AG09319 (cell line): ENCODE measurements at regions not wholly inside any gene's neighbourhood (a gene's known extent, or its start where the extent isn't known, plus 50 kb on each side); places are given as distances from the start of the nearest gene placed in this dataset.
"Not testable (repeated sequence)": the region's sequence is repeated elsewhere in the genome, so short reads cannot be mapped to it uniquely, and the experiment has no call there.

Source experiments
- DNase-seq: peaks from one replicate; pipeline ENCODE4 v3.0.0-alpha.2; 2010; ENCODE audit warnings: low read depth; ENCODE audit errors: extremely low read depth
- CTCF ChIP-seq: IDR thresholded peaks from 2 replicates; pipeline ENCODE4 v1.5.1; 2011; ENCODE audit warnings: low read depth, mild to moderate bottlenecking, inconsistent platforms, low read length, moderate library complexity

- no peak for DNase-seq
- TF ChIP-seq CTCF = no peak
Measured at GRCh38 chr1:229148041-229148671, 122.8 kb upstream of the RAB4A start.

- DNase-seq = no peak
- no peak for TF ChIP-seq CTCF
Measured at GRCh38 chr1:229148743-229149142, 122.2 kb upstream of the RAB4A start.

DNA sequence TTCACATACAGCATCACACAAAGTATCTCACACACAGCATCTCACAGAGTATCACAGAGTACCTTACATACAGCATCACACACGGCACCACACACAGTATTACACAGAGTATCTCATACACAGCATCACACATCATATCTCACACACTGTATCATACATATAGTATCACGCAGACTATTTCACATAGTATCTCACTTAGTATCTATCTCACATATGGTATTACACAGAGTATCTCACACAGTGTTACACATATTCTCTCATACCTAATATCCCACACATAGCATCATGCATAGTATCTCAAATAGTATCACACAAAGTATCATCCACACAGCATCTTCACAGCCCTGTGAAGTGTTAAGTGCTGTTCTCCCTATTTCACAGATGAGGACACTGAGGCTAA, 121.5 kb upstream of the RAB4A start:
- no peak for DNase-seq
- TF ChIP-seq CTCF = no peak

DNA sequence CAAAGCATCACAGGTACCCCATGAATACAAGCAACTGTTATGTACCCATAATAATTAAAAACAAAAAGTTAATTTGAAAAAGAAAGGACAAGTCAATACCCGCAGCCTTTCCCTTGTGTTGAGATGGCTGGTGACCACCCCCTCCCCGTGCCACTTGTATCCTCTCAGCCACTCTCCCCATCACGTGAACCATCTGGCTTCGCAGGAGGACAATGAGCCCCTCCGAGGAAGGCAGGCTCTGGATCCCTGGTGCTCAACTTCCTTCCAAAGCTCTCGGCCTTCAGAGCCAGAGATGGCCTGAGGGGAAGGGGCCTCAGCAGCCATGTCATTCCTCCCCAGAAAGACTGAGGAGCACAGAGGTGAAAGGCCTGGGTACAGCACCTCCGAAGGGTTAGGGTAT, 120.4 kb upstream of the RAB4A start:
- no peak for DNase-seq
- no peak for TF ChIP-seq CTCF

GRCh38 chr1:229151412-229151811, 119.5 kb upstream of the RAB4A start:
- DNase-seq = not testable (repeated sequence)

DNA sequence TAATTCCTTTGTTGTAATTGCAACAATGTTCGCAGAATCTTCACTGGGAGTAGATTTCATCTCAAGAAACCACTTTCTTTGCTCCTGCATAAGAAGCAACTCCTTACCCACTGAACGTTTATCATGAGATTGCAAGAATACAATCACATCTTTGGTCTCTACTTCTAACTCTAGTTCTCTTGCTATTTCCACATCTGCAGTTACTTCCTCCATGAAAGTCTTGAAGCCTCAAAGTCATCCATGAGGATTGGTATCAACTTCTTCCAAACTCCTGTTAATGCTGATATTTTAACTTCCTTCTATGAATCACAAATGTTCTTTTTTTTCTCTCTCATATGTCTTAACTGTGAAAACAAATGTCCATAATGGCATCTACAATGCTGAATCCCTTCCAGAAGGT, 118.6 kb upstream of the RAB4A start:
- no peak for DNase-seq
- TF ChIP-seq CTCF = no peak

- TF ChIP-seq CTCF = no peak
Measured at GRCh38 chr1:229153955-229154548, 116.9 kb upstream of the RAB4A start.

GRCh38 chr1:229154811-229155210, 116.1 kb upstream of the RAB4A start:
- no peak for DNase-seq
- TF ChIP-seq CTCF = no peak

More at GRCh38 chr1:229153955-229154548, 116.9 kb upstream of the RAB4A start:
- no peak for DNase-seq
